ENCODE measurements at regions not wholly inside any gene's neighbourhood (a gene's known extent, or its start where the extent isn't known, plus 50 kb on each side); places are given as distances from the start of the nearest gene placed in this dataset.

DNA sequence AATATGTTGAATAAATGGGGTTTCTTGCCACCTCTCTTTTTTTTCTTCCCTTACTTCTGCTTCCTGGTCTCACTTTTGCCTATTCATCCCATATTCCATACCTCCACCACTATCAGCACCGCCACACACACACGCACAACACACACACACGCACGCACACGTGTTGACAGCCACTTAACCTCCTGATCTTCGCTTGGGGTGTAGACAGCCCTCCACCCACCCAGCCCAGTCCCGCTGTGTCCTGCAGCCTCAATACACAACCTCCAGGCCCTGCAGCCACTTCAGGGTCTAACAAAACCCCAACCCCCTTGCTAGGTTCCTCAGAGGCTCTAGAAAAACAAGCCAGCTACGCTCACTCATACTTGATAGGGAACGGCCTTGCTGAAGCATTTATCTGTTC, 72.3 kb downstream of the LINC00237 start:
- no peaks in the 10 kb centered on the region for H3K36me3 ChIP-seq (ENCODE audit: insufficient read depth, low read length)
- no peaks in the 10 kb centered on the region for H3K27me3 ChIP-seq (ENCODE audit: control insufficient read depth in 1 of 2, insufficient read depth in 2 of 2, low read length in 2 of 2)
- H3K4me1 ChIP-seq (ENCODE audit: insufficient read depth, low read length) = no peaks in the 10 kb centered on the region
- H3K9ac ChIP-seq (ENCODE audit: low read length) = no peak overlapping the region
- no peak overlapping the region for H3K4me3 ChIP-seq (ENCODE audit: low read depth in 1 of 2, low read length in 2 of 2)
- no peaks in the 10 kb centered on the region for H3K9me3 ChIP-seq (ENCODE audit: low read length)
- no peak overlapping the region for H3K27ac ChIP-seq (ENCODE audit: low read depth, low read length)

DNA sequence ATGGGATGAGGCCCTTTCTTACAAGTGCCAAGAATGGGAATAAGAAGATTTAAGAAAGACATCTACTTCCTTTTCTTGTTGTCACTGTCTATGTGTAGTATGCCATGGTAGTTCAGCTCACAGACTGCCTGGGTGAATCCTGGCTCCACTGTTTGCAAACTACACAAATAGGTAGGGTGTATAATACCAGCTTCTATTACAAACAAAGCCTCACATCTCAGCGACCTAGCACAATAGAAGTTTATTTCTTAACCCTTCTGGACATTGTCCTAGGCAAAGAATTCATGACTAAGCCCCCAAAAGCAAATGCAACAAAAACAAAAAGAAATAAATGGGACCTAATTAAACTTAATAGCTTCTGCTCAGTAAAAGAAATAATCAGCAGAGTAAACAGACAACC, 74.5 kb downstream of the LINC00237 start:
- H3K27ac ChIP-seq (ENCODE audit: low read depth, low read length) = no peak overlapping the region
- no peaks in the 10 kb centered on the region for H3K4me1 ChIP-seq (ENCODE audit: insufficient read depth, low read length)
- no peaks in the 10 kb centered on the region for H3K9me3 ChIP-seq (ENCODE audit: low read length)
- no peaks in the 10 kb centered on the region for H3K27me3 ChIP-seq (ENCODE audit: control insufficient read depth in 1 of 2, insufficient read depth in 2 of 2, low read length in 2 of 2)
- H3K9ac ChIP-seq (ENCODE audit: low read length) = no peak overlapping the region
- no peak overlapping the region for H3K4me3 ChIP-seq (ENCODE audit: low read depth in 1 of 2, low read length in 2 of 2)
- H3K36me3 ChIP-seq (ENCODE audit: insufficient read depth, low read length) = no peaks in the 10 kb centered on the region

DNA sequence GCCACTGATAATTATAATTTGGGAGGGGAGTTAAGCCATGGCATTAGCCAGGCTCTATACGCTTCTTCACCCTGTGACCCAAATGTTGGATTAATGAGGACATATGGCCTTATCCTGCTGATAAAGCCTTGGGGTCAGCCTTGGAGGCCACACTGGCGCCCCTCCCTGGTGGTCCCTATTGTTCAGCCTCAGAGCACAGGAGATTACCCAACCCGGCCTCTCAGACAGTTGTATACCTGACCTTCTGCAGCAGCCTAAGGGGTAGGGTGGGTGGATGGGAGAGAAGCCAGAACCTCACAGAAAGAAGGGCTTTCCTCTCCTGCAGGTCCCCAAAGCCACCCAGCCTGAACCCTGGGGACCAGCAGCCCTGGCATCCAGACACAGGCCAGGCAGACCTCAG, 76.8 kb downstream of the LINC00237 start:
- Histone ChIP-seq H3K27me3 (ENCODE audit: control insufficient read depth in 1 of 2, insufficient read depth in 2 of 2, low read length in 2 of 2) (no peaks in the 10 kb centered on the region), H3K9ac (ENCODE audit: low read length) (no peak overlapping the region)

DNA sequence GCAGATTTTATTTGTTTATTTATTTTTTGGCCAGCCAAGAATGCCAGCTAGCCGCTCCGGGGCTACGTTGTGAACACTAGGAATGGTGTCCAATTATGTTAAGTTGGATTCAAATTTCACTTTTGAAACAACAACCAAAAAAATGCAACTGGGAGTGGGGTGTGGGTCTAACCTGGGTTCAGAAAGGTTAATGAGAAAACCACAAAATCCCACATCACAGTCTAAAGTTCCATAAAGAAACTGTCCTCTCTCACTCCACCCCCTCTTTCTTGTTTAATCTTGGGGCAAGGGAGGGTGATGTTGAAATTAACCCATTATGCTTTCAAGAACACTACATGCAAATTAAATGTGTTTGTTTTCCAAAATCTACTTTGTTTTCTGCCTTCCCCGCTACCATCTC, 77.2 kb downstream of the LINC00237 start:
- no peak overlapping the region for H3K4me3 ChIP-seq (ENCODE audit: low read depth in 1 of 2, low read length in 2 of 2)
- H3K27ac ChIP-seq (ENCODE audit: low read depth, low read length) = no peak overlapping the region
- H3K36me3 ChIP-seq (ENCODE audit: insufficient read depth, low read length) = no peaks in the 10 kb centered on the region
- no peaks in the 10 kb centered on the region for H3K4me1 ChIP-seq (ENCODE audit: insufficient read depth, low read length)
- no peaks in the 10 kb centered on the region for H3K27me3 ChIP-seq (ENCODE audit: control insufficient read depth in 1 of 2, insufficient read depth in 2 of 2, low read length in 2 of 2)
- H3K9ac ChIP-seq (ENCODE audit: low read length) = no peak overlapping the region
- H3K9me3 ChIP-seq (ENCODE audit: low read length) = no peaks in the 10 kb centered on the region

More for the DNA sequence above, 76.8 kb downstream of the LINC00237 start:
- Histone ChIP-seq H3K36me3 (ENCODE audit: insufficient read depth, low read length) (no peaks in the 10 kb centered on the region), H3K9me3 (ENCODE audit: low read length) (no peaks in the 10 kb centered on the region), H3K4me1 (ENCODE audit: insufficient read depth, low read length) (no peaks in the 10 kb centered on the region), H3K4me3 (ENCODE audit: low read depth in 1 of 2, low read length in 2 of 2) (no peak overlapping the region), H3K27ac (ENCODE audit: low read depth, low read length) (no peak overlapping the region)

DNA sequence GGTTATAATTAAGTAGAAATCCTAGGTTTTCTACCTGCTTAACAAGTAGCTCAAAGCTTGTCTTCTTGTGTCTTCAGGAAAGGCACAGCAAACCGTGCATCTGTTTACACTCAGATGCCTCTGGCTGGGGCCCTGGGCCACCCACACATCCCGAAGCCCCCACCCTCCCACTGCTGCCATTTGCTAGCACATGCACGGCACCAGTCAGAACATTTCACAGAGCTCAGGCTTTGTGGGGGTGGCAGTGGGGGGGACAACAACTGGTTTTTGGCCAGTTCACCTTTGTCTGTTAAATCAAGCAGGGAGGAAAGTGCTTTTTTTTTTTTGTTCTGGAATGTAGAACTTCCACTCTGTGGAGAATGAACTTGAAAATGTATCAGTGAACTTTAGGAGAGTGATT, 77.7 kb downstream of the LINC00237 start:
- H3K36me3 ChIP-seq (ENCODE audit: insufficient read depth, low read length) = no peaks in the 10 kb centered on the region
- H3K4me3 ChIP-seq (ENCODE audit: low read depth in 1 of 2, low read length in 2 of 2) = no peak overlapping the region
- no peaks in the 10 kb centered on the region for H3K4me1 ChIP-seq (ENCODE audit: insufficient read depth, low read length)
- no peak overlapping the region for H3K9ac ChIP-seq (ENCODE audit: low read length)
- no peaks in the 10 kb centered on the region for H3K9me3 ChIP-seq (ENCODE audit: low read length)
- no peaks in the 10 kb centered on the region for H3K27me3 ChIP-seq (ENCODE audit: control insufficient read depth in 1 of 2, insufficient read depth in 2 of 2, low read length in 2 of 2)
- H3K27ac ChIP-seq (ENCODE audit: low read depth, low read length) = no peak overlapping the region

DNA sequence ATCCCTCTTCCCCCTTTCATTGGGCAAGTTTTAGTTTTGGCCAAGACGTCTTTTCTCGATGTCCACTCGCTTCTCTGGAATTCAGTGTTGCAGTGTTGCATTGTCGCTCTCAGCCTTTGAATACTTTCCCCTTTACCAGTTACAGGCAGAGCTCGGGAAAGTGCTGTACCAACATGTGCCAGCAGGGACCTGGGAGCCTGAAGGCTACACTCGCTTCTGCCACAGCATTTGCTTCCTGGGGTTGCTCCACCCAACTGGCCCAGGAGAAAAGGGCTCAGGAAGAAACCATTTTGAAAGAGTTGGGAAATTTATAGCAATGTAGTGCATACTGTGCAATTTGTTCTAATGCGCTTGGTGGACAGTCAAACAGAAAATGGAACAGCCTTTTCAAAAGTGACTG, 78.6 kb downstream of the LINC00237 start:
- no peak overlapping the region for H3K4me3 ChIP-seq (ENCODE audit: low read depth in 1 of 2, low read length in 2 of 2)
- no peaks in the 10 kb centered on the region for H3K9me3 ChIP-seq (ENCODE audit: low read length)
- no peaks in the 10 kb centered on the region for H3K27me3 ChIP-seq (ENCODE audit: control insufficient read depth in 1 of 2, insufficient read depth in 2 of 2, low read length in 2 of 2)
- no peak overlapping the region for H3K9ac ChIP-seq (ENCODE audit: low read length)
- no peaks in the 10 kb centered on the region for H3K36me3 ChIP-seq (ENCODE audit: insufficient read depth, low read length)
- no peak overlapping the region for H3K27ac ChIP-seq (ENCODE audit: low read depth, low read length)
- no peaks in the 10 kb centered on the region for H3K4me1 ChIP-seq (ENCODE audit: insufficient read depth, low read length)

DNA sequence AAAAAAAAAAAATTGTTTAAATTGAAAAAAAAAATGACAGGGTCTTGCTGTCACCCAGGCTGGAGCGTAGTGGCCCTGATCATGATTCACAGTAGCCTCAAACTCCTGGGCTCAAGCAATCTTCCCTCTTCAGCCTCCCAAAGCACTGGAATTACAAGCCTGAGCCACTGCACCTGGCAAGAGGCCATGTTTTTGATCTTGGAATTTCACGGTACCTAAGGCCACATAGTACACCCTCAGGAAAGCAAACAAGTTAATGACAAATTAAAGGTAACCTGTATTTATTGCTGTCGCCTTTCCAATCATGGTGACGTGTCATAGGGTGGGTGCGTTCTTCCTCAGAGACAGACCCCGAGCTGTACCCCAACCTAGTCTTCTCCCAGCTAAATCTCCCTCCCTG, 79.2 kb downstream of the LINC00237 start:
- no peak overlapping the region for H3K27ac ChIP-seq (ENCODE audit: low read depth, low read length)
- no peaks in the 10 kb centered on the region for H3K36me3 ChIP-seq (ENCODE audit: insufficient read depth, low read length)
- no peaks in the 10 kb centered on the region for H3K9me3 ChIP-seq (ENCODE audit: low read length)
- no peaks in the 10 kb centered on the region for H3K27me3 ChIP-seq (ENCODE audit: control insufficient read depth in 1 of 2, insufficient read depth in 2 of 2, low read length in 2 of 2)
- H3K4me3 ChIP-seq (ENCODE audit: low read depth in 1 of 2, low read length in 2 of 2) = no peak overlapping the region
- no peak overlapping the region for H3K9ac ChIP-seq (ENCODE audit: low read length)
- H3K4me1 ChIP-seq (ENCODE audit: insufficient read depth, low read length) = no peaks in the 10 kb centered on the region

DNA sequence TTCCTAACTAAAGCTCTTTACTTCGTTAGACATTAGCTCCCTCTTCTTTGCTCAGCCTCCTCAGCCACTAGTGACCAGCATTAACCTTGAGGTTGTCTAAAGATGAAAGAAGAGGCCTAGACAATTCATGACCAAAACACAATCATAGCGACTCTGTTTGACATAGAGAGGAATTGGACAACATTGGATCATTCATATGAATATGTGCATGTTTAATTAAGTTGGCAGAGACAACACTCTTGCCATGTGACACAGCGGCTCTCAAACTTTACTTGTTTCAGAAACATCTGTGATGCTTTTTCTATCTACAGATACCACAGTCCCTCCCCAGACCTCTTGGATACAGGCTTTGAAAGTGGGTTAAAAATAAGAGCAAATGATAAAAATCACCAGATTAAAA, 81.7 kb downstream of the LINC00237 start:
- Histone ChIP-seq H3K4me3 (ENCODE audit: low read depth in 1 of 2, low read length in 2 of 2) (no peak overlapping the region), H3K9me3 (ENCODE audit: low read length) (no peaks in the 10 kb centered on the region), H3K4me1 (ENCODE audit: insufficient read depth, low read length) (no peaks in the 10 kb centered on the region)

DNA sequence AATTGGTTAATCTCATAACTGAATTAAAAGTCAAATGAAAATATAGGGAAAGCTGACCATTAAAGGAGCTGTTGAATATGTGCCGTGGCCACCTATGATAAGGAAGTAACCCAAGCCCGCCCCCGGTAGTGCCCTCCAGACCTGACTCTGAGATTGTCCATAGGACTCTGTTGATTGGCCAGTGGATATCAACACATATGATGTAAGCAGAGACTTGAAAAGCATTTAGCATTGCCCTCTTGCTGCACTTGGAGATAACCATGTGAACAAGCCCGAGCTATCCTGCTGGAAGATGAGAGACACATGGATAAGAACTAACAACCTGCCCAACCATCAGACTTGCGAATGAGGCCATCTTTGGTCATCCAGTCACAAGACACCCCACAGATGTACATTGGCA, 83.2 kb downstream of the LINC00237 start:
- no peaks in the 10 kb centered on the region for H3K9me3 ChIP-seq (ENCODE audit: low read length)
- peaks cover 8 to 13% of the 10 kb centered on the region in 2 donors for H3K27me3 ChIP-seq (ENCODE audit: control insufficient read depth in 1 of 2, insufficient read depth in 2 of 2, low read length in 2 of 2)
- no peaks in the 10 kb centered on the region for H3K36me3 ChIP-seq (ENCODE audit: insufficient read depth, low read length)
- no peak overlapping the region for H3K9ac ChIP-seq (ENCODE audit: low read length)
- no peak overlapping the region for H3K27ac ChIP-seq (ENCODE audit: low read depth, low read length)
- no peak overlapping the region for H3K4me3 ChIP-seq (ENCODE audit: low read depth in 1 of 2, low read length in 2 of 2)
- H3K4me1 ChIP-seq (ENCODE audit: insufficient read depth, low read length) = no peaks in the 10 kb centered on the region

More for the DNA sequence above, 81.7 kb downstream of the LINC00237 start:
- Histone ChIP-seq H3K9ac (ENCODE audit: low read length) (no peak overlapping the region), H3K27me3 (ENCODE audit: control insufficient read depth in 1 of 2, insufficient read depth in 2 of 2, low read length in 2 of 2) (peaks cover 8 to 13% of the 10 kb centered on the region in 2 donors), H3K36me3 (ENCODE audit: insufficient read depth, low read length) (no peaks in the 10 kb centered on the region), H3K27ac (ENCODE audit: low read depth, low read length) (no peak overlapping the region)

DNA sequence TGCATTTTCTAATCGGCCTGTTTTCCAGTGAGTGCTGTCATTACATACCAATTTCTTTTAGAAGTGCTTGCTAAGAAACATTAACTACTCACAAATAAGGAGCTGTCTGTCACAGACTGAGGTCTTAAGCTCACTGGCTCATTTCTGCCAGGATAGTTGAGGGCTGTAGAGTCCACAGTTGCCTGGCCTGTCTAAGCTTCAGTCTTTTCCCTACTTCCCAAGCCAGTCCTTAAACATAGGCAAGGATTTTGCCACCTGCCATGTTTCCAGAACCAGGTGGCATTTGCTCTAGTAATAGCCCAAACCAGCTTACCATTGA, 84.7 kb downstream of the LINC00237 start:
- Histone ChIP-seq H3K27ac (ENCODE audit: low read depth, low read length) (no peak overlapping the region), H3K27me3 (ENCODE audit: control insufficient read depth in 1 of 2, insufficient read depth in 2 of 2, low read length in 2 of 2) (peaks cover 8 to 13% of the 10 kb centered on the region in 2 donors), H3K9ac (ENCODE audit: low read length) (no peak overlapping the region)

DNA sequence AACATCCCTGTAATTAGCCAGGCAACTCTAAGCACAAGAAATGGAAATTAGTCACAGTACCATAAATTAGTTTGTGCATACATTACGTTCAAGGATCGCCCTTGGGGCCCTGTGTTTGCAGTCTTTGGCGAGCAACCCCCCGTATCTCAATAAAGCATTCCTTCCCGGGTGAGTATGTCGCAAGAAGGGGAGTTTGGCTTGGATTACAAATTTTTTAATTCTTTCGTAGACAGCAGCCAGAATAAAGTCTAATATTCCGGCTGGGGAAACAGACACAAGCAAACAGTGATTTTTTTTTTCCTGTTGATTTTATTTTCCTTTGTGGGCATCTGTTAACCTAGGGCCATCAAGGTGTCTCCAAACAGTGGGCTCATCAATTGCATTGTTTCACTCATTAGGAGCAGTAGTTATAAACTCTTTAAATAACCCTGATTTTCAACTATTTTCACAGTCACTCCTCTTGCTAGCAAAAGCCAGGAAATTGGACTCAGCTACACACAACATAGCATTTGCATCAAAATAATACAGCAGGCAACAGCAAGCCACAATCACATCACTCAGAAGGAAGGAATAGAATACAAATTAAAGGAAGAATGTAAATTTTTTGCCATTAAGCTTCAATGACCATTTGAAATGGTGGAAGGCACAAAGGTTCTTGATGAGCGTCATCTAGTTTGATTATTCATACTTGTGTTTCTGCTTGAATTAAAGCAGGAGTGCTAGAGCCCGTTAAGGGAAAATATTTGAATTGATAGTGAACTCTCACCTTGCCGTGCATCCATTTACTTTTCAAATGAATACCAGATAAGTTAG, 85.3 kb downstream of the LINC00237 start:
- H3K27me3 ChIP-seq (ENCODE audit: control insufficient read depth in 1 of 2, insufficient read depth in 2 of 2, low read length in 2 of 2) = peaks cover 8 to 13% of the 10 kb centered on the region in 2 donors
- H3K4me1 ChIP-seq (ENCODE audit: insufficient read depth, low read length) = no peaks in the 10 kb centered on the region
- H3K36me3 ChIP-seq (ENCODE audit: insufficient read depth, low read length) = no peaks in the 10 kb centered on the region
- H3K9me3 ChIP-seq (ENCODE audit: low read length) = no peaks in the 10 kb centered on the region
- no peak overlapping the region for H3K4me3 ChIP-seq (ENCODE audit: low read depth in 1 of 2, low read length in 2 of 2)
- H3K9ac ChIP-seq (ENCODE audit: low read length) = no peak overlapping the region
- no peak overlapping the region for H3K27ac ChIP-seq (ENCODE audit: low read depth, low read length)

More for the DNA sequence above, 84.7 kb downstream of the LINC00237 start:
- no peak overlapping the region for H3K4me3 ChIP-seq (ENCODE audit: low read depth in 1 of 2, low read length in 2 of 2)
- no peaks in the 10 kb centered on the region for H3K4me1 ChIP-seq (ENCODE audit: insufficient read depth, low read length)
- no peaks in the 10 kb centered on the region for H3K9me3 ChIP-seq (ENCODE audit: low read length)
- no peaks in the 10 kb centered on the region for H3K36me3 ChIP-seq (ENCODE audit: insufficient read depth, low read length)
